HepG2 (cell line): ENCODE measurements at regions not wholly inside any gene's neighbourhood (a gene's known extent, or its start where the extent isn't known, plus 50 kb on each side); places are given as distances from the start of the nearest gene placed in this dataset.

Source experiments
- ATM ChIP-seq: fragments of 450-650 bp; IDR thresholded peaks from 2 replicates; pipeline ENCODE4 v1.7.1; 2017; ENCODE audit warnings: mild to moderate bottlenecking, borderline replicate concordance
- LCORL ChIP-seq, 2 experiments: fragments of 450-650 bp in 1 of 2; sonication (generic) in 1 of 2; formaldehyde crosslinking in 1 of 2; IDR thresholded peaks; 2 replicates each; pipeline versions ENCODE4 v1.5.0 to v1.6.1; 2017 to 2020; ENCODE audit warnings: antibody characterized with exemption in 1 of 2, missing genetic modification reagents in 1 of 2
- NCOA5 ChIP-seq: sonication (generic); formaldehyde crosslinking; IDR thresholded peaks from 2 replicates; pipeline ENCODE4 v1.4.0; 2020; ENCODE audit warnings: missing genetic modification reagents
- POLR2A ChIP-seq, 2 experiments: IDR thresholded peaks; 2 replicates each; pipeline ENCODE4 v1.6.1; 2011; ENCODE audit warnings: low read depth in 2 of 2, low read length in 2 of 2, mild to moderate bottlenecking in 1 of 2, moderate library complexity in 1 of 2; ENCODE audit not compliant: insufficient read depth in 1 of 2
- ZFP36 ChIP-seq: fragments of 150-350 bp; IDR thresholded peaks from 2 replicates; pipeline ENCODE4 v1.6.1; 2018; ENCODE audit warnings: borderline replicate concordance, low read length, low read depth; ENCODE audit not compliant: partially characterized antibody
- ZHX2 ChIP-seq, 2 experiments: sonication (generic) in 1 of 2; formaldehyde crosslinking in 1 of 2; IDR thresholded peaks; 2 replicates each; pipeline versions ENCODE4 v1.6.1 to v1.9.0; 2014 to 2022; ENCODE audit warnings: antibody characterized with exemption in 1 of 2, borderline replicate concordance in 1 of 2, inconsistent platforms in 1 of 2, low read depth in 1 of 2, missing genetic modification reagents in 1 of 2
- ZNF30 ChIP-seq: sonication (generic); formaldehyde crosslinking; IDR thresholded peaks from 2 replicates; pipeline ENCODE4 v1.5.0; 2020; ENCODE audit warnings: mild to moderate bottlenecking, missing genetic modification reagents
- ZNF773 ChIP-seq: sonication (generic); formaldehyde crosslinking; IDR thresholded peaks from 2 replicates; pipeline ENCODE4 v1.4.0; 2020; ENCODE audit warnings: missing genetic modification reagents, borderline replicate concordance

- TF ChIP-seq ZHX2 (IDR thresholded peaks at IDR 0.05; ENCODE audit: low read depth) (no peak), ZHX2 (CRISPR knock-in tag; IDR thresholded peaks at IDR 0.05; ENCODE audit: borderline replicate concordance) (no peak), ZFP36 (no peak), LCORL (IDR thresholded peaks at IDR 0.05) (no peak), LCORL (CRISPR knock-in tag; IDR thresholded peaks at IDR 0.05) (no peak), ZNF773 (CRISPR knock-in tag) (no peak), ATM (no peak), ZNF30 (CRISPR knock-in tag) (no peak), POLR2A (IDR thresholded peaks at IDR 0.05; ENCODE audit: insufficient read depth in 1 of 2, low read depth in 2 of 2, low read length in 2 of 2) (no peak), NCOA5 (CRISPR knock-in tag) (no peak)
Measured at GRCh38 chr14:84543859-84544258, 986.1 kb upstream of the FLRT2 start (continued).
